NCI-H345 (cell line): ENCODE measurements at regions not wholly inside any gene's neighbourhood (a gene's known extent, or its start where the extent isn't known, plus 50 kb on each side); places are given as distances from the start of the nearest gene placed in this dataset.
"Not testable (repeated sequence)": the region's sequence is repeated elsewhere in the genome, so short reads cannot be mapped to it uniquely, and the experiment has no call there.

Experiments
- DNase-seq: peaks from one replicate; lab custom pipeline; 2025; lab: John Stamatoyannopoulos, UW

DNA sequence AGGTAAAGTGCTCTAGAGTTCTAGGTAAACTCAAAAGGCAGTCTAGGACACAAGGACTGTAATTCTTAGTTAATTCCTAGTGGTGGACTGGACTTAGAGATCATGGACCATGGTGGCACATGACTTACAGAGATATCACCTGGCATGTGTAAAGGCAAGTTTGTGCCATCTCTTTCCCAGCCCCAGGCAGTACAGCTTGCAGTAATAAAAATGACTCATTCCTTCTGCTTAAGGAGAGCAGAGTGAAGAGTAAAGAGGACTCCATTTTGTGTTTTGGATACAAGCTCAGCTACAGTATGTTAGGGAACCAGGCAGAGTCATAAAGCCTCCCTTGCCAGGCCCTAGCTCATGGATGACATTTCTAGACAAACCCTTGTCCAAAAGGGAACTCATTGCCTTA, 629.9 kb downstream of the JRKL start:
- DNase-seq = no peak

- no peak for DNase-seq
Observed at GRCh38 chr11:97022955-97023354, 633.1 kb downstream of the JRKL start.

DNA sequence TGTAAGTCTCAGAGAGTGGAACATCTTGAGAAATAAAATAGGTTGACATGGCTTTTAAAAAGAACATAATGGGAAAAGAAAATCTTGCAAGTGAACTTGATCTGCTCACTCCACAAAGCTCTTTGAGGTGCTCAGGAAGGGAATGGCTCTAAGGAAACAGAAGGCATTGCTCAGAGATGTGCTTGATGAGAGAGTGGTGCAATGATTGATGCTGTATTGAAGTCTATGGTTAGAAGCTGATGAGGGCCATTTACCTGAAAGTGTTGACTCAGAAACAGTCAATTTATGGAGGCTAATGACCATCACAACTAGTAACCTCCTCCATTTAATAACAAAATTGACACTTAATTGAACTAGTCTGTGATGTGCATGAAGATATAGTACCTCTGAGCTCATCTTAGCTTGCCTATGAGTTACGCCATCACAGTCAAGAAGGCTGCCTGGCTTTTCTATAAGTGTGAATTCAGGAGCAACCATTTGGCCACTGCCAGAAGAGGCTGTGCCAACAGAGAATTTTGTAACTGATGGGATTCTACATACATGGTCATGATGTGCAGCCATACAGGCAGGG, 639.1 kb downstream of the JRKL start:
- no peak for DNase-seq

- no peak for DNase-seq
Observed at GRCh38 chr11:97033178-97033577, 643.4 kb downstream of the JRKL start.

- no peak for DNase-seq
Observed at GRCh38 chr11:97048481-97048880, 658.7 kb downstream of the JRKL start.

DNA sequence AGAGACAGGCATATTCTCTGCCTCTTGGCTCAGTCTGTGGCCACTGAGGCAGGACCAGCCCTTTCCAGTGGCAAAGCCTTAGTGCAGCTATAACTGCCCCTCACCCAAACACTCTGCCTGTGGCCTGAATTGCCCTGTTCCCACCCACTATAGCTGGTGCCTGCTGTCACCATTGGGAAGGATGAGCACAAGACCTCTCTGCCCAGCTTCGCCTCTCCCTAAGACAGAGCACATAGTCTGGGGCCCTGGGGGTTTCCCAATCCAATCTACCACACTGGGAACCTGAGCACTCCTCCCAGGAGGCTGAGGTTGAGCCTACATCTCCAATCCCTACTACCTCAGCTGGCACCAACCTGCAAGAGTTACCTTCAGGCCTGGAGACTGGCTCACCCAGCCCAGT, 670.4 kb downstream of the JRKL start:
- DNase-seq = no peak

DNA sequence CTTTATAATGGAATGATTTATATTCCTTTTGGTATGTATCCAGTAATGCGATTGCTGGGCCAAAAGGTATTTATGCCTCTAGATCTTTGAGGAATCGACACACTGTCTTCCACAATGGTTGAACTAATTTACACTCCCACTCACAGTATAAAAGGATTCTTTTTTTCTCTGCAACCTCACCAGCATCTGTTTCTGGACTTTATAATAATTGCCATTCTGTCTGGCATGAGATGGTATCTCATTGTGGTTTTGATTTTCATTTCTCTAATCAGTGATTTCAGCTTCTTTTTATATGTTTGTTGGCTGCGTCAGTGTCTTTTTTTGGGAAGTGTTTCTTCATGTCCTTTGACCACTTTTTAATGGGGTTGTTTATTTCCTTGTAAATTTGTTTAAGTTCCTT, 679.3 kb downstream of the JRKL start:
- DNase-seq = no peak

- no peak for DNase-seq
Observed at GRCh38 chr11:97072420-97072819, 682.6 kb downstream of the JRKL start.

GRCh38 chr11:97076666-97077065, 686.9 kb downstream of the JRKL start:
- DNase-seq = not testable (repeated sequence)

GRCh38 chr11:97078443-97078842, 688.6 kb downstream of the JRKL start:
- DNase-seq = no peak

DNA sequence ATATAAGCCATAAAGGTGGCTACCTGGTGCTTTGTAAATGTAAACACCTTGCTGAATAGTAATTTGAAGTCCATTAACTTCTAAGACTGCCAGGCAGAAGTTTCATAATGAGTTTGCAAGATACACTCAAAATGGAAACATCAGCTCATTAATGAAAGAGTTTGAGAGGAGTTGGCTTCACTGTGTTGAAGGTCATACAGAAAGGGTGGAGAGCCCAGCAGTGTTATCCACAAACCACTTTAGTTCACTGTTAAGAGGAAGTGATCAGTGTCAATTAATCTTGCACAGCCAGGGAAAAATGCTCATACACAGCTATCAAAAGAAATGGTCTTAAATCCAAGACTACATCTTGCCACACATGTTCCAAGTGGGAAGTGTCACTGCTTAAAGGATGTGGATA, 689.4 kb downstream of the JRKL start:
- DNase-seq = no peak

- DNase-seq = no peak
Observed at GRCh38 chr11:97087419-97087818, 697.6 kb downstream of the JRKL start.

GRCh38 chr11:97092823-97093222, 703.0 kb downstream of the JRKL start:
- no peak for DNase-seq

GRCh38 chr11:97102180-97102579, 712.4 kb downstream of the JRKL start:
- DNase-seq = not testable (repeated sequence)

DNA sequence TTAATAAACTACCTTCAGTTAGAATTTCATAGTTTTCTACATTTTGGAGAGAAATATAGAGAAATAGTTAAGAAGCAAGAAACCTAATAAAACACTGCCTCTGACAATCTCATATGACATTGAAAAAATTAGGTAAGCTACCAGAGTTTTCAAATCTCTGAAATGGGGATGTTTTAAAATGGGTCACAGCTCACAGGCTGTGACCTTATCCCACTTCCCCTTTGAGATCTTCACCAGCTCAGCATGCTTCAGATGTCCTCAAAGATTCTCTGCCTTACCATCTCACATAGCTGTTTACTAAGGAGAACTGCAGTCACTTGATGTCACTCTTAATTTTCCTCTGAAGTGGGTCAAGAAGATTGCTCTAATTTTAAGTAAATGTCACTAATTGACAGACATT, 717.8 kb downstream of the JRKL start:
- no peak for DNase-seq

- no peak for DNase-seq
Observed at GRCh38 chr11:97109078-97109477, 719.3 kb downstream of the JRKL start.

DNA sequence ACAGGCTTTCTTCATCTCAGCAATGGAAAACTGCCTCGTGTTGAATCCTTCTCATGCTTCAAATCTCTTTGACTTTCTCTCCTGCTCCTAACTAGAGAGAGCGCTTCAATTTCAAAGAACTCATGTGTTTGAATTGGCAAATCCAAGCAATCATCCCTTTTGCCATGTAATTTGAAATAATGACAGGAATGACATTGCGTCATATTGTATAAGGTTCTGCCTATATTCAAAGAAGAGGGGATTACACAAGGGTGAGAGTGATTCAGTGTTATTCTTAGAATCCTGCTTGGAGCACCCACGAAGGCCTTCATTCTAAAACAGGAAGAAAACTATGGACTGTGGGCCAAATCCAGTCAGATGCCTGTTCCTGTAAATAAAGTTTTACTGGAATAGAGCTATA, 720.6 kb downstream of the JRKL start:
- DNase-seq = no peak

- no peak for DNase-seq
Observed at GRCh38 chr11:97111559-97111958, 721.7 kb downstream of the JRKL start.

DNA sequence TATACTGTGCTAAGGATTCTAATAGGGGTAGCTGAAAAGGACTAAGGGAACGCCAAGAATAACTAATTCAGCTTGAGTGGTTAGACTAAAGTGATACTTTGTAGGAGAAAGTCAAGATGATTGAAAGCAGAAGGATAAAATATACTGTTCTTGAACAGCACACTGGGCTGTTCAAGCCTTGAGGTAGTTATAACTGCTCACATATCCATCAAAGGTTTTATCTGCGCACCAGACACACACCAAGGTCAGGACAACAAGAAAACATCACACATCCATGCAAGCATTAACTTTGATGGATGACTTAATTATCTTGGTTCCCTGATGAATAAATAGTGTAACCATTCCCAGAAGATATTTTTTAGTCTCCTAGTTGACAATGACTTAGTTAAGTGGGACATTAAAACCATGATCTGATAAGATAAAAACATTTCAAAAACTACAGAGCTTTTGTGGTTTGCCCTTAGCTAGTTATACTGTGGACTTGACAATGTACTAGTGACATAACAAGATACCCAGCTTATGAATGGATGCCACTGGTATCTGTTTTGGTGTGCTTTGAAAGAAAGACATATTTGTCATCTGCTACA, 728.9 kb downstream of the JRKL start:
- no peak for DNase-seq

DNA sequence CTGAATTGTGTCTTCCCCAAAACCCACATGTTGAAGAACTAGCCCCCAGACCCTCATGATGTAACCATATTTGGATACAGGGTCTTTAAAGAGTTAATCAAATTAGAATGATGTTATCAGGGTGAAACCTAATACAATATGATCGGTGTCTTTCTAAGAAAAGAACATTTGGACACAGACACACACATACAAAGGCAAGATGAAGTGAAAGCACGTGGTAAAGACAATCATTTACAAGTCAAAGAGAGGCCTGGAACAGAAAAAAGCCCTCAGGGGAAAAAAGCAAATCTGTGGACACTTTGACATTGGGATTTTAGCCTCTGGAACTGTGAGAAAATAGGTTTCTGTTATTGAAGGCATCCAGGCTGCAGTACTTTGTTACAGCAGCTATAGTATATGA, 733.4 kb downstream of the JRKL start:
- DNase-seq = no peak

DNA sequence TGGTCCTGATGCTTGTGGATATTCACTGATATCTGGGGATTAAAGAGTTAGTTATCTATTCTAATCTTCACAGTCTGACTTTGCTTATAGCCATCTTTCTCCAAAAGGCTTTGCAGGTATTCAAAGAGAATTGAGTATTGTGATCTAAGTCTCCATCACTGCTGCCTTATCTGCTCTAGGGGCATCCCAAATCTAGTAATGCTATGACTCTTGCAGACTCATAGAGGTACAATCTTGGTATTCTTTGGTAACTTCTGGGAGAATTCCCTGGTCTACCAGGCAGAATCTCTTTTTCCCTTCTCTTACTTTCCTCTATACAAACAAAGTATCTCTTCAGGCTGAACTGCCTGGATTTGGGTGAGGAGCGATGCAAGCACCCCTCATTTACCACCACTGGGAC, 746.3 kb downstream of the JRKL start:
- no peak for DNase-seq

GRCh38 chr11:97140885-97141494, 751.2 kb downstream of the JRKL start:
- peak; percentile 46 for DNase-seq

GRCh38 chr11:97143463-97143862, 753.6 kb downstream of the JRKL start:
- no peak for DNase-seq

- no peak for DNase-seq
Observed at GRCh38 chr11:97149741-97150140, 759.9 kb downstream of the JRKL start.
